Stomach (tissue), 8 donors: ENCODE measurements at regions not wholly inside any gene's neighbourhood (a gene's known extent, or its start where the extent isn't known, plus 50 kb on each side); places are given as distances from the start of the nearest gene placed in this dataset.
"Not testable (repeated sequence)": the region's sequence is repeated elsewhere in the genome, so short reads cannot be mapped to it uniquely, and the experiment has no call there.

Experiments
- DNase-seq, 2 donors: peaks; one replicate each; pipeline versions ENCODE4 v3.0.0 to v3.0.0-alpha.2; 2013 to 2019
- H3K27ac ChIP-seq, 5 donors: fragments of 200-600 bp in 4 of 5; sonication (generic) in 4 of 5; one replicate each; pipeline ENCODE4 v1.5.1; 2013 to 2019; ENCODE audit warnings: mild to moderate bottlenecking in 1 of 5, moderate library complexity in 1 of 5
- H3K27me3 ChIP-seq, 3 donors: fragments of 200-600 bp; sonication (generic); one replicate each; pipeline ENCODE4 v1.5.1; 2017 to 2019; ENCODE audit warnings: mixed run types in 1 of 3
- H3K36me3 ChIP-seq, 4 donors: fragments of 200-600 bp; sonication (generic); 1 replicate in 3 of 4; 2 replicates in 1 of 4; pipeline ENCODE4 v1.5.1; 2016 to 2019
- H3K4me1 ChIP-seq, 4 donors: fragments of 200-600 bp; sonication (generic); one replicate each; pipeline ENCODE4 v1.5.1; 2016 to 2019
- H3K4me3 ChIP-seq, 4 donors: fragments of 200-600 bp; sonication (generic) in 3 of 4; one replicate each; pipeline ENCODE4 v1.5.1; 2016 to 2019; ENCODE audit warnings: mild to moderate bottlenecking in 1 of 4
- H3K9me3 ChIP-seq, 4 donors: fragments of 200-600 bp; sonication (generic); one replicate each; pipeline ENCODE4 v1.5.1; 2016 to 2019
- CTCF ChIP-seq, 7 experiments: fragments of 450-650 bp in 4 of 7; fragments of 200-600 bp in 3 of 7; sonication (generic) in 3 of 7; IDR thresholded peaks; one replicate each; pipeline ENCODE4 v1.5.1; 2016 to 2019; ENCODE audit warnings: antibody characterized with exemption in 7 of 7, control low read depth in 2 of 7, mild to moderate bottlenecking in 1 of 7
- EP300 ChIP-seq: sonication (generic); formaldehyde crosslinking; IDR thresholded peaks from one replicate; pipeline ENCODE4 v1.6.1; 2017; ENCODE audit warnings: antibody characterized with exemption
- POLR2A ChIP-seq, 4 donors: fragments of 450-650 bp; IDR thresholded peaks; one replicate each; pipeline ENCODE4 v1.6.1; 2016; ENCODE audit warnings: antibody characterized with exemption in 4 of 4, control low read depth in 2 of 4, mild to moderate bottlenecking in 1 of 4, moderate library complexity in 1 of 4
- POLR2AphosphoS5 ChIP-seq, 3 donors: sonication (generic); formaldehyde crosslinking; IDR thresholded peaks; one replicate each; pipeline ENCODE4 v1.6.1; 2016; ENCODE audit warnings: antibody characterized with exemption in 3 of 3
- WGBS, 5 donors: extraction: QIAGEN DNeasy Blood & Tissue Kit in 3 of 5; methylation state at CpG; one replicate each; pipeline versions ENCODE4 v1.1.5 to v1.1.7; 2013 to 2018; 5-methylcytosine and 5-hydroxymethylcytosine counted together
- intact Hi-C: fragments of 100-400 bp; cut with DNase I; formaldehyde crosslinking; loops from one replicate; pipeline ENCODE4 v1.15.1; 2023; ENCODE audit warnings: low total_unique reads
- donor health status: healthy with polysubstance abuse.
- donor health status: Bipolar disorder and iron deficiency.
- donor health status: healthy.

GRCh38 chr1:14347776-14348175, 250.7 kb upstream of the KAZN start:
- TF ChIP-seq POLR2AphosphoS5 (IDR thresholded peaks at IDR 0.05) (no peak), EP300 (no peak), CTCF (IDR thresholded peaks at IDR 0.05) (no peak), POLR2A (IDR thresholded peaks at IDR 0.05) (no peak)
- 57 to 87% (median 72%) methylated on average over 3 of the region's 3 CpGs for WGBS, 5 donors
- Histone ChIP-seq H3K4me1 (no peaks in the 10 kb centered on the region), H3K27me3 (no peaks in the 10 kb centered on the region), H3K9me3 (peaks cover 0 to 13% (median 2%) of the 10 kb centered on the region in 4 donors), H3K27ac (no peak overlapping the region), H3K36me3 (no peaks in the 10 kb centered on the region), H3K4me3 (no peak overlapping the region)
- intact Hi-C loops: no loop called here
- DNase-seq: no peak

GRCh38 chr1:14350197-14350596, 248.3 kb upstream of the KAZN start:
- TF ChIP-seq POLR2AphosphoS5 (IDR thresholded peaks at IDR 0.05): peak in 2 of 3 donors; percentile 36 to 55
- TF ChIP-seq POLR2A (IDR thresholded peaks at IDR 0.05): no peak
- Histone ChIP-seq H3K9me3 (peaks cover 0 to 13% (median 2%) of the 10 kb centered on the region in 4 donors), H3K27me3 (no peaks in the 10 kb centered on the region), H3K36me3 (no peaks in the 10 kb centered on the region), H3K27ac (no peak overlapping the region), H3K4me1 (no peaks in the 10 kb centered on the region), H3K4me3 (no peak overlapping the region)
- no peak for DNase-seq
- WGBS, 5 donors: 53 to 68% (median 59%) methylated on average over 2 of the region's 2 CpGs
- intact Hi-C loops: no loop called here

GRCh38 chr1:14352897-14353296, 245.6 kb upstream of the KAZN start:
- WGBS, 5 donors: 77 to 90% (median 81%) methylated on average over 3 to 6 of the region's 6 CpGs
- no peak for DNase-seq
- Histone ChIP-seq H3K9me3 (peaks cover 0 to 21% (median 9%) of the 10 kb centered on the region in 4 donors), H3K27me3 (no peaks in the 10 kb centered on the region), H3K27ac (no peak overlapping the region), H3K36me3 (no peaks in the 10 kb centered on the region), H3K4me1 (no peaks in the 10 kb centered on the region), H3K4me3 (no peak overlapping the region)
- intact Hi-C loops: no loop called here
- TF ChIP-seq POLR2AphosphoS5 (IDR thresholded peaks at IDR 0.05): no peak
- TF ChIP-seq POLR2A (IDR thresholded peaks at IDR 0.05): no peak
- no peak for TF ChIP-seq EP300
- no peak for TF ChIP-seq CTCF (IDR thresholded peaks at IDR 0.05)

GRCh38 chr1:14361005-14361404, 237.5 kb upstream of the KAZN start:
- H3K36me3 ChIP-seq, intact Hi-C loops, H3K27ac ChIP-seq, DNase-seq, H3K4me3 ChIP-seq, H3K4me1 ChIP-seq, H3K27me3 ChIP-seq: not testable (repeated sequence)
- WGBS, 5 donors: 20 to 33% (median 23%) methylated on average over 4 to 6 of the region's 6 CpGs
- H3K9me3 ChIP-seq: peaks cover 3 to 29% (median 13%) of the 10 kb centered on the region in 4 donors

- Histone ChIP-seq H3K27ac (no peak overlapping the region), H3K4me1 (peaks cover 0 to 16% (median 6%) of the 10 kb centered on the region in 4 donors), H3K9me3 (peaks cover 0 to 17% (median 13%) of the 10 kb centered on the region in 4 donors), H3K27me3 (peaks cover 0 to under 1% (median 0%) of the 10 kb centered on the region in 3 donors), H3K4me3 (no peak overlapping the region), H3K36me3 (no peaks in the 10 kb centered on the region)
- WGBS, 5 donors: 90 to 100% (median 93%) methylated on average over 1 of the region's 1 CpG
- TF ChIP-seq POLR2AphosphoS5 (IDR thresholded peaks at IDR 0.05) (no peak), CTCF (IDR thresholded peaks at IDR 0.05) (no peak)
- intact Hi-C loops: no loop called here
- no peak for DNase-seq
These were observed 236.2 kb upstream of the KAZN start for GRCh38 chr1:14362331-14362730.
